Fibroblast of peridontal ligament (primary cell): ENCODE measurements at regions not wholly inside any gene's neighbourhood (a gene's known extent, or its start where the extent isn't known, plus 50 kb on each side); places are given as distances from the start of the nearest gene placed in this dataset.

Experiments
- DNase-seq: peaks from one replicate; pipeline ENCODE4 v3.0.0-alpha.2; 2010; ENCODE audit errors: extremely low read depth

GRCh38 chrX:13266641-13267345, 53.1 kb downstream of the ATXN3L start:
- DNase-seq: peak; percentile 47

GRCh38 chrX:13265549-13266132, 54.2 kb downstream of the ATXN3L start:
- no peak for DNase-seq

DNA sequence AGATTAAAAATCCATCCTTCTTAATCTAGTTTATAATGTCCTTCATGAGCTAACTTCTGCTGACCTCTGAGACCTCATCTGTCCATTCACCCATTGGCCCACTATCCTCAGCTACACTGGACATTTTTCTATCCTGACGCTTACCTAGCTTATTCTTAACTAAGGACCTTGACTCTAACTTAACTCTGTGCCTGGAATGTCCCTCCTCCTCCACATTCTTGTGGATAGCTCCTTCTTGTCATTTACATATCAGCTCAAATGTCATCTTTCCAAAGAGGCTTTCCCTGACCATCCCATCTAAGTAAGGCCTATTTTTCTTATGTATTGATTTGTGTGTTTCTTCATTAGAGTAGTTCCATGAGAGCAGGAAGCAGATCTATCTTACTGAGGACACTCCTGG, 54.7 kb downstream of the ATXN3L start:
- no peak for DNase-seq

GRCh38 chrX:13263560-13264251, 56.1 kb downstream of the ATXN3L start:
- DNase-seq: no peak

DNA sequence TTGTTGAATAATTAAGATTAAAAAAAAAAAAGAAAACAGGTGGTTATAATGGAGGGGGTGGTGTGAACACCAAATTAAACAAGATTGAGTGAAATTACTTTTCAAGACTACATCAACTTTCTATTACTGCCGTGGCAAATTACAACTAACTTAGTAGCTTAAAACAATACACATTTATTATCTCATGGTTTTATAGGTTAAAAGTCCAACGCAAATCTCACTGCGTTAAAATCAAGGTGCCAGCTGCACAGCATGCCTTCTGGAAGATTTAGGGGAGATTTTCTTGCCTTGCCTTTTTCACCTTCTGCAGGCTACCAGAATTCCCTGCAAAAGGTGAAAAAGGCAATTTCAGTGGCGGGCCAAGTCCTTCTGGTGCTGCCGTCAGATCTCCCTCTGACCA, 58.5 kb downstream of the ATXN3L start:
- no peak for DNase-seq

GRCh38 chrX:13260598-13260997, 59.3 kb downstream of the ATXN3L start:
- DNase-seq: no peak

DNA sequence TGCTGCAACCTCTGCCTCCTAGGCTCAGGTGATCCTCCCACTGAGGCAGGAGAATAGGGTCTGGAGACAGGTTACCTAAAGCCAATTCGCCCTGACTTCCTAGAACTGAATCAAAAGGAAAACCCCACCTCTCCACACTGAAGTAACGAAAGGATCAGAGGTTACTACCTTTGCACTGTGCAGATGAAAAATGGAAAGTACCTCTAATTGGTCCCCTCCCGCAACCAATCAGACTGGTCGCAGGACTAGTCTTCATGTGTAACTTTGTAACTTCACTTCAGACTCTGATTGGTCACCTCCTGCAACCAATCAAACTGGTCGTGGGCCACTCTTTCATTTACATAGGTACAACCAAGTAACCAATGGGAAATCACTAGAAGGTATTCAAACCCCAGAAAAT, 61.1 kb downstream of the ATXN3L start:
- no peak for DNase-seq

GRCh38 chrX:13258052-13258444, 61.8 kb downstream of the ATXN3L start:
- no peak for DNase-seq

- no peak for DNase-seq
These were observed 62.4 kb downstream of the ATXN3L start for GRCh38 chrX:13257223-13258051.

DNA sequence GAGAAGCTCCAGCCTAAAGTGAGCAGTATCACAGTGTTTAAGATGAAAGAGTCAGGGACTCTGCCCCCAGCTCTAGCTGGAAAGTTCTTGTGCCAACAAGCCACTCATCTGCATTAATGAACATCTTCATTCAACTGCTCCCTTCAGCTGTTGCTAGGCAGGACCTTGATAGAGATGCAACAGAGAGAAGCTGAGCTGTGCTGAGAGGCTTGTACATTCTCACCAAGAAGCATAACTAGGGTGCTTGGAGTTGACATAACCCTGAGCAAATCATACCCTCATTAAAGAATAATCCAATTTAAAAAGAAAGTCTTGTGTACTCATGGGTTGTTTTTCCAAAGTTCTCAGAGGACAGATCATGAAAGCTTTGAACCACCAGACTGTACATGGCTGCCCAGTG, 63.2 kb downstream of the ATXN3L start:
- DNase-seq: no peak

GRCh38 chrX:13254870-13255269, 65.0 kb downstream of the ATXN3L start:
- no peak for DNase-seq

GRCh38 chrX:13254076-13254785, 65.6 kb downstream of the ATXN3L start:
- peak; percentile 22 for DNase-seq

DNA sequence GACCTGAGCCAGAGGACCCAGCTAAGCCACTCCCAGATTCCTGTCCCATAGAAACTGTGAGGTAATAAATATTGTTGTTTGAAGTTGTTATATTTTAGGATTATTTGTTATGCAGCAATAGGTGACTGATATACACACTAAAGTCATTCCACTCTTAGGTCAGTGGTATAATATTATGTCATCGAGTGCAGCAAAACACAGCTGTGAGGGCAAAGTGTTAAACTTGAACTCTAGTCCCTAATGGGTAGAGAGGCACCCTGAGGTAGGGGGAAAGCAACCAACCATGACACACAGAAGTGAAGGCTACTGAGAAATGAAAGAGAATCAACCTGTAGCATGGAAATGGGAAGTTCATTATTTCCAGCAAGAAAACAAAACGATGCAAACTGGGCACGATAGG, 66.6 kb downstream of the ATXN3L start:
- DNase-seq: no peak

GRCh38 chrX:13252726-13253125, 67.1 kb downstream of the ATXN3L start:
- peak; percentile 45 for DNase-seq

GRCh38 chrX:13250826-13251580, 68.8 kb downstream of the ATXN3L start:
- peak; percentile 98 for DNase-seq

- peak; percentile 15 for DNase-seq
These were observed 70.9 kb downstream of the ATXN3L start for GRCh38 chrX:13248867-13249486.

DNA sequence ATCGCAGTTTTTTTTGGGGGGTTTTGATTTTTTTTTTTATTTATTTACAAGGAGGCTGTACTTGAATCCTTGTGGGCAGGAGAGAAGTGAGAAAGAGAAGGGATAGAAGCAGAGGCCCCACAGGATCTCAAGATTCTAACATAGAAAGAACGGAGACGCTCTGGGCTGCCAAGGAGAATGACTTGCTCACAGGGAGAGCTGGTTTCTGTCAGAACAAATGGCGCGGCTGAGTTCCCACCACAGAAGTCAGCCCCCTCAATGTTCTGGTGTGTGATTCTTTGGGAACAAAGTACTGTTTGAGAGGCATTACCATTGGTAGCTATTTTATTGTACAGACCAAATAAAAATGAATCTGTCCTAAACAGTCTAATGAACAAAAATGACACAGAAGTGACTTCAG, 80.6 kb downstream of the ATXN3L start:
- no peak for DNase-seq

DNA sequence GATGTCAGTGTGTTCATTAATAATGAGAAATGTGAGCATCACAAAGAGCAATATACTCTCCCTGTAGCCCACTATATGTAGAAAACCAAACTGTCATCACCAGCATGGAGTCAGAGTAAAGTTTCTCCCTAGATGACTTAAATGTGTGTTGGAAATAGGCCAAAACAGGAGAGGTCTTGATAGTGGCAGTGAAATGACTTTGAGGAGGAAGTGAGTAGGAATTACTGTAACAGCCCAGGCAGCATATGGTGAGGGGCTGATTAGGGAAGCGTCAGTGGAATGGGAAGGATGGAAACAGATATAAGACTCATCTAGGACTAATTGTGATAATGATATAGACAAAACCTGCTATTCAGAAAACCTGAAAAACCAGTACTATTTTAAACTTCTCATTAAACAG, 83.9 kb downstream of the ATXN3L start:
- DNase-seq: no peak

- DNase-seq: no peak
These were observed 87.4 kb downstream of the ATXN3L start for GRCh38 chrX:13232484-13232883.

DNA sequence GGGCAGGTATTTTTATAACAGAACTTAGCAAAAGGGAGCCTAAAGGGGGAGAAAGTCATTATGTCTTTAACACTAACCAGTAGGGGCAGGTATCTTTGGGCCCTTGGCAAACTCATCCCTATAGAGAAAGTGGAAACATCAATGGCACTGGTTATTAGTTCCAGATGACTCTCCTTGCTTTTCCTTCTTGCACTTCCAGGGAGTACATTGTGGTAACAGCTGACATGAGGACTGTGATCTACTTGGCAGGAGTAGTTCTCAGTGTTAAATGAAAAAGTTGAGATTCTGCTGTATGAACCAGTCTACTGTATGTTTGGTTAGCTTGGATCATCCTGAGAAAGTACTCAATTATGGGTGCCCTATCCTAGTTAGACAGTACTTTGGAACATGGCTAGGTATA, 93.6 kb downstream of the ATXN3L start:
- DNase-seq: peak; percentile 66
